ENCODE measurements at regions not wholly inside any gene's neighbourhood (a gene's known extent, or its start where the extent isn't known, plus 50 kb on each side); places are given as distances from the start of the nearest gene placed in this dataset.

- Histone ChIP-seq H3K36me3 (no peaks in the 10 kb centered on the region), H3K4me1 (no peaks in the 10 kb centered on the region), H3K27me3 (ENCODE audit: low read depth) (no peaks in the 10 kb centered on the region), H3K27ac (replicated peaks) (no peak overlapping the region), H3K4me3 (no peak overlapping the region), H3K9me3 (replicated peaks) (no peaks in the 10 kb centered on the region)
- intact Hi-C loops (cut with micrococcal nuclease) = no loop called here
- DNase-seq = no peak
- no peak for TF ChIP-seq CTCF (IDR thresholded peaks at IDR 0.05; ENCODE audit: borderline replicate concordance)
These were observed 295.2 kb downstream of the NUAK1 start for GRCh38 chr12:105843561-105843960.

- no peaks in the 10 kb centered on the region for H3K27me3 ChIP-seq (ENCODE audit: low read depth)
- H3K36me3 ChIP-seq = no peaks in the 10 kb centered on the region
- H3K4me1 ChIP-seq = no peaks in the 10 kb centered on the region
- intact Hi-C loops (cut with micrococcal nuclease) = no loop called here
- H3K9me3 ChIP-seq (replicated peaks) = no peaks in the 10 kb centered on the region
- TF ChIP-seq CTCF (IDR thresholded peaks at IDR 0.05; ENCODE audit: borderline replicate concordance) = no peak
- DNase-seq = no peak
- no peak overlapping the region for H3K4me3 ChIP-seq
- H3K27ac ChIP-seq (replicated peaks) = no peak overlapping the region
These were observed 294.6 kb downstream of the NUAK1 start for GRCh38 chr12:105843986-105844760.

GRCh38 chr12:105846331-105846730, 292.4 kb downstream of the NUAK1 start:
- Histone ChIP-seq H3K27me3 (ENCODE audit: low read depth) (no peaks in the 10 kb centered on the region), H3K36me3 (no peaks in the 10 kb centered on the region), H3K27ac (replicated peaks) (no peak overlapping the region), H3K4me1 (no peaks in the 10 kb centered on the region), H3K9me3 (replicated peaks) (no peaks in the 10 kb centered on the region), H3K4me3 (no peak overlapping the region)
- DNase-seq = no peak
- intact Hi-C loops (cut with micrococcal nuclease) = no loop called here
- no peak for TF ChIP-seq CTCF (IDR thresholded peaks at IDR 0.05; ENCODE audit: borderline replicate concordance)

- TF ChIP-seq CTCF (IDR thresholded peaks at IDR 0.05; ENCODE audit: borderline replicate concordance) = no peak
- no peak overlapping the region for H3K27ac ChIP-seq (replicated peaks)
- intact Hi-C loops (cut with micrococcal nuclease) = no loop called here
- H3K4me1 ChIP-seq = peaks cover under 1% of the 10 kb centered on the region
- no peaks in the 10 kb centered on the region for H3K9me3 ChIP-seq (replicated peaks)
- H3K4me3 ChIP-seq = no peak overlapping the region
- no peaks in the 10 kb centered on the region for H3K36me3 ChIP-seq
- H3K27me3 ChIP-seq (ENCODE audit: low read depth) = no peaks in the 10 kb centered on the region
- no peak for DNase-seq
These were observed 291.7 kb downstream of the NUAK1 start for GRCh38 chr12:105847068-105847467.

GRCh38 chr12:105848286-105848685, 290.5 kb downstream of the NUAK1 start:
- peaks cover 9% of the 10 kb centered on the region for H3K4me1 ChIP-seq
- no peaks in the 10 kb centered on the region for H3K36me3 ChIP-seq
- no peak for TF ChIP-seq CTCF (IDR thresholded peaks at IDR 0.05; ENCODE audit: borderline replicate concordance)
- no peak overlapping the region for H3K27ac ChIP-seq (replicated peaks)
- no peaks in the 10 kb centered on the region for H3K27me3 ChIP-seq (ENCODE audit: low read depth)
- intact Hi-C loops (cut with micrococcal nuclease) = no loop called here
- no peak for DNase-seq
- no peak overlapping the region for H3K4me3 ChIP-seq
- no peaks in the 10 kb centered on the region for H3K9me3 ChIP-seq (replicated peaks)
